Endothelial cell of umbilical vein (primary cell): ENCODE measurements at regions not wholly inside any gene's neighbourhood (a gene's known extent, or its start where the extent isn't known, plus 50 kb on each side); places are given as distances from the start of the nearest gene placed in this dataset.

ENCODE experiments used
- CTCF ChIP-seq, 2 donors: IDR thresholded peaks; 1 replicate in 1 of 2; 2 replicates in 1 of 2; pipeline ENCODE4 v1.5.1; 2011; ENCODE audit warnings: low read length in 2 of 2, mild to moderate bottlenecking in 2 of 2, moderate library complexity in 2 of 2, control low read depth in 1 of 2, inconsistent platforms in 1 of 2, low read depth in 1 of 2; ENCODE audit not compliant: insufficient read depth in 1 of 2; ENCODE audit errors: extremely low read depth in 1 of 2
- EZH2 ChIP-seq: IDR thresholded peaks from 2 replicates; pipeline ENCODE4 v1.6.1; 2012; ENCODE audit warnings: borderline replicate concordance, low read depth, mild to moderate bottlenecking, moderate library complexity, low read length, inconsistent platforms; ENCODE audit not compliant: severe bottlenecking
- GATA2 ChIP-seq: IDR thresholded peaks from 2 replicates; pipeline ENCODE4 v1.7.0; 2011; ENCODE audit warnings: low read depth, mild to moderate bottlenecking, moderate library complexity, mixed read lengths, low read length; ENCODE audit not compliant: insufficient read length, insufficient read depth
- POLR2A ChIP-seq: IDR thresholded peaks from 2 replicates; pipeline ENCODE4 v1.6.1; 2012; ENCODE audit warnings: low read depth, mild to moderate bottlenecking, control low read depth, low read length
- POLR2AphosphoS5 ChIP-seq: IDR thresholded peaks from 2 replicates; pipeline ENCODE4 v1.6.1; 2012; ENCODE audit warnings: low read depth, mild to moderate bottlenecking, control low read depth, low read length, moderate library complexity; ENCODE audit not compliant: insufficient read depth
- TF ChIP-seq, protein P1 (sequence below): IDR thresholded peaks from 2 replicates; pipeline ENCODE4 v1.6.1; 2011; ENCODE audit not compliant: insufficient read depth, insufficient read length

DNA sequence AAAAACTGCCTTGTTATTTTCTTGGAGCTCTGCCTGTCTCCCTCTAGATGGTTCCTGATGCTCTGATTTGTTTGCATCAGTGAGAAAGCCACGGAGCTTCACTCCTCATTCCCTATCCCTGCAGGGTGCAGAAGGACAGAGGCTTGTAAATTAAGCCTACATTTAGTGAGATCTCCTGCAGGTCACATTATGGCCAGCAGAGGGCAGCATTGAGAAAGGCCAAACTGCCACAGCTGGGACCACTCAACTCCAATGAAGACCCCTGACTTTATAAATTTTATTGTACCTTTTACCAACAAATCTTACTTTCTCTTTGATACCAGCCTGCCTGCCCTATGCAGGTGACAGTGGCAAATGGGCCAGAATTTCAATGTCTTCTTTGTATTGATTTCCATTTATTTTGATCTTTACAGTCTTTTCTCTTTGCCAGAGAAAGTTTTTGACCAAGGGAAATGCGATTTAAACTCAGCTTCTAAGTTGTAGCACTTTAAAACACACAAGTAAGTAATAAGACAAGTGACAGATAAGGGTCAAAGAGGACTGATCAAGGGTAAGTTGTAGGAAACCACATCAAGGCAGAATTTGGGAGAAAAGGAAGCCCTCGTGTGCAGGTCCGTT lies 1029.1 kb upstream of the KLHL29 start:
- TF ChIP-seq CTCF (IDR thresholded peaks at IDR 0.05; ENCODE audit: extremely low read depth in 1 of 2, insufficient read depth in 1 of 2, low read depth in 1 of 2, low read length in 2 of 2) (peak; percentile 29 to 38), EZH2 (no peak), GATA2 (no peak), POLR2AphosphoS5 (no peak), POLR2A (no peak)
- TF ChIP-seq, protein P1, sequence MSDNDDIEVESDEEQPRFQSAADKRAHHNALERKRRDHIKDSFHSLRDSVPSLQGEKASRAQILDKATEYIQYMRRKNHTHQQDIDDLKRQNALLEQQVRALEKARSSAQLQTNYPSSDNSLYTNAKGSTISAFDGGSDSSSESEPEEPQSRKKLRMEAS = no peak
